ENCODE measurements at regions not wholly inside any gene's neighbourhood (a gene's known extent, or its start where the extent isn't known, plus 50 kb on each side); places are given as distances from the start of the nearest gene placed in this dataset.

GRCh38 chr4:160251522-160252170, 1148.8 kb downstream of the RAPGEF2 start:
- no TSS peak for BruUV-seq (replicated peaks)
- H3K27ac ChIP-seq (ENCODE audit: low read depth, low read length, poor library complexity, severe bottlenecking), result no peak overlapping the region
- no peaks in the 10 kb centered on the region for H3K4me1 ChIP-seq (ENCODE audit: insufficient read depth, low read length, poor library complexity, severe bottlenecking)

GRCh38 chr4:160257318-160257717, 1154.4 kb downstream of the RAPGEF2 start:
- POLR2A ChIA-PET (ENCODE audit: low non-redundant PET), result no interaction called here

More at GRCh38 chr4:160251522-160252170, 1148.8 kb downstream of the RAPGEF2 start:
- Histone ChIP-seq H3K9me3 (ENCODE audit: low read depth, low read length, poor library complexity, severe bottlenecking) (no peaks in the 10 kb centered on the region), H3K4me3 (ENCODE audit: low read depth, low read length, poor library complexity, severe bottlenecking) (no peak overlapping the region), H3K27me3 (replicated peaks; ENCODE audit: insufficient read depth, low read depth, low read length, poor library complexity) (no peaks in the 10 kb centered on the region), H3K36me3 (ENCODE audit: insufficient read depth, low read length, poor library complexity, severe bottlenecking) (no peaks in the 10 kb centered on the region)
- no peak for TF ChIP-seq CTCF (conservative IDR thresholded peaks at IDR 0.05; ENCODE audit: low read depth, low read length)
- TF ChIP-seq EZH2 (IDR thresholded peaks at IDR 0.05; ENCODE audit: borderline replicate concordance, low read depth, low read length, poor library complexity, severe bottlenecking), result no peak
- intact Hi-C loops (cut with micrococcal nuclease; ENCODE audit: unreplicated experiment), result no loop called here
- ChIA-PET CTCF (no interaction called here), POLR2A (ENCODE audit: low non-redundant PET) (no interaction called here)
- DNase-seq (ENCODE audit: low spot score), result no peak

GRCh38 chr4:160265014-160265413, 1162.1 kb downstream of the RAPGEF2 start:
- no TSS peak for BruUV-seq (replicated peaks)
- no peak for TF ChIP-seq EZH2 (IDR thresholded peaks at IDR 0.05; ENCODE audit: borderline replicate concordance, low read depth, low read length, poor library complexity, severe bottlenecking)
- ChIA-PET CTCF (no interaction called here), POLR2A (ENCODE audit: low non-redundant PET) (no interaction called here)
- Histone ChIP-seq H3K27ac (ENCODE audit: low read depth, low read length, poor library complexity, severe bottlenecking) (no peak overlapping the region), H3K9me3 (ENCODE audit: low read depth, low read length, poor library complexity, severe bottlenecking) (no peaks in the 10 kb centered on the region), H3K4me3 (ENCODE audit: low read depth, low read length, poor library complexity, severe bottlenecking) (no peak overlapping the region), H3K36me3 (ENCODE audit: insufficient read depth, low read length, poor library complexity, severe bottlenecking) (no peaks in the 10 kb centered on the region), H3K4me1 (ENCODE audit: insufficient read depth, low read length, poor library complexity, severe bottlenecking) (no peaks in the 10 kb centered on the region), H3K27me3 (replicated peaks; ENCODE audit: insufficient read depth, low read depth, low read length, poor library complexity) (no peaks in the 10 kb centered on the region)
- intact Hi-C loops (cut with micrococcal nuclease; ENCODE audit: unreplicated experiment), result no loop called here
- no peak for DNase-seq (ENCODE audit: low spot score)

More at GRCh38 chr4:160257318-160257717, 1154.4 kb downstream of the RAPGEF2 start:
- CTCF ChIA-PET, result no interaction called here
- no peaks in the 10 kb centered on the region for H3K4me1 ChIP-seq (ENCODE audit: insufficient read depth, low read length, poor library complexity, severe bottlenecking)
- DNase-seq (ENCODE audit: low spot score), result no peak
- H3K36me3 ChIP-seq (ENCODE audit: insufficient read depth, low read length, poor library complexity, severe bottlenecking), result no peaks in the 10 kb centered on the region
- H3K4me3 ChIP-seq (ENCODE audit: low read depth, low read length, poor library complexity, severe bottlenecking), result no peak overlapping the region
- no peaks in the 10 kb centered on the region for H3K9me3 ChIP-seq (ENCODE audit: low read depth, low read length, poor library complexity, severe bottlenecking)
- H3K27ac ChIP-seq (ENCODE audit: low read depth, low read length, poor library complexity, severe bottlenecking), result no peak overlapping the region
- intact Hi-C loops (cut with micrococcal nuclease; ENCODE audit: unreplicated experiment), result no loop called here
- no peak for TF ChIP-seq CTCF (conservative IDR thresholded peaks at IDR 0.05; ENCODE audit: low read depth, low read length)
- no TSS peak for BruUV-seq (replicated peaks)
- H3K27me3 ChIP-seq (replicated peaks; ENCODE audit: insufficient read depth, low read depth, low read length, poor library complexity), result no peaks in the 10 kb centered on the region

GRCh38 chr4:160265836-160266235, 1163.0 kb downstream of the RAPGEF2 start:
- Histone ChIP-seq H3K27ac (ENCODE audit: low read depth, low read length, poor library complexity, severe bottlenecking) (no peak overlapping the region), H3K27me3 (replicated peaks; ENCODE audit: insufficient read depth, low read depth, low read length, poor library complexity) (no peaks in the 10 kb centered on the region), H3K4me3 (ENCODE audit: low read depth, low read length, poor library complexity, severe bottlenecking) (no peak overlapping the region), H3K9me3 (ENCODE audit: low read depth, low read length, poor library complexity, severe bottlenecking) (no peaks in the 10 kb centered on the region), H3K4me1 (ENCODE audit: insufficient read depth, low read length, poor library complexity, severe bottlenecking) (no peaks in the 10 kb centered on the region), H3K36me3 (ENCODE audit: insufficient read depth, low read length, poor library complexity, severe bottlenecking) (no peaks in the 10 kb centered on the region)
- POLR2A ChIA-PET (ENCODE audit: low non-redundant PET), result no interaction called here
- no peak for TF ChIP-seq CTCF (conservative IDR thresholded peaks at IDR 0.05; ENCODE audit: low read depth, low read length)
- BruUV-seq (replicated peaks), result no TSS peak
- no peak for DNase-seq (ENCODE audit: low spot score)
- intact Hi-C loops (cut with micrococcal nuclease; ENCODE audit: unreplicated experiment), result no loop called here
- CTCF ChIA-PET, result no interaction called here

Measured in A673 (cell line).